ENCODE measurements at regions not wholly inside any gene's neighbourhood (a gene's known extent, or its start where the extent isn't known, plus 50 kb on each side); places are given as distances from the start of the nearest gene placed in this dataset.

DNA sequence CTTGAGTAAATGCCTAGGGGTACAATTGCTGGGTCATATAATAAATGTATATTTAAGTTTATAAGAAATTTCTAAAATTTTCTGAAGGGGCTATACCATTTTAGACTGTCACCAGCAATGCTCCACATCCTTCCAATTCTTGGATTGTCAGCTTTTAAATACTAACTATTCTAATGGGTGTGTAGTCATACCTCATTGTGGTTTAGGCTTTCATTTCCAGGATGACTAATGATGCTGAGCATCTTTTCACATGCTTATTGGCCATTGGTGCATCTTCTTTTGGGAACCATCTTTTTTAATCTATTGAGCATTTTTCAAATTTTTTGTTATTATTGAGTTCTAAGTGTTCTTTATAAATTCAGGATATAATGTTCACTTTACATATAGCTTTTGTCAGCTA is 52.5 kb upstream of the CORO2B start:
- TF ChIP-seq, protein P1, sequence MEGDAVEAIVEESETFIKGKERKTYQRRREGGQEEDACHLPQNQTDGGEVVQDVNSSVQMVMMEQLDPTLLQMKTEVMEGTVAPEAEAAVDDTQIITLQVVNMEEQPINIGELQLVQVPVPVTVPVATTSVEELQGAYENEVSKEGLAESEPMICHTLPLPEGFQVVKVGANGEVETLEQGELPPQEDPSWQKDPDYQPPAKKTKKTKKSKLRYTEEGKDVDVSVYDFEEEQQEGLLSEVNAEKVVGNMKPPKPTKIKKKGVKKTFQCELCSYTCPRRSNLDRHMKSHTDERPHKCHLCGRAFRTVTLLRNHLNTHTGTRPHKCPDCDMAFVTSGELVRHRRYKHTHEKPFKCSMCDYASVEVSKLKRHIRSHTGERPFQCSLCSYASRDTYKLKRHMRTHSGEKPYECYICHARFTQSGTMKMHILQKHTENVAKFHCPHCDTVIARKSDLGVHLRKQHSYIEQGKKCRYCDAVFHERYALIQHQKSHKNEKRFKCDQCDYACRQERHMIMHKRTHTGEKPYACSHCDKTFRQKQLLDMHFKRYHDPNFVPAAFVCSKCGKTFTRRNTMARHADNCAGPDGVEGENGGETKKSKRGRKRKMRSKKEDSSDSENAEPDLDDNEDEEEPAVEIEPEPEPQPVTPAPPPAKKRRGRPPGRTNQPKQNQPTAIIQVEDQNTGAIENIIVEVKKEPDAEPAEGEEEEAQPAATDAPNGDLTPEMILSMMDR (IDR thresholded peaks at IDR 0.05) = no peak
- no peak for TF ChIP-seq POLR2A (IDR thresholded peaks at IDR 0.05)

Data from heart left ventricle (tissue), 13 donors.